Ishikawa (cell line): ENCODE measurements at regions not wholly inside any gene's neighbourhood (a gene's known extent, or its start where the extent isn't known, plus 50 kb on each side); places are given as distances from the start of the nearest gene placed in this dataset.

Experiments used
- CEBPB ChIP-seq: IDR thresholded peaks from 2 replicates; pipeline ENCODE4 v1.6.1; 2012
- CREB1 ChIP-seq: IDR thresholded peaks from 2 replicates; pipeline ENCODE4 v1.6.1; 2012; ENCODE audit warnings: low read depth
- EGR1 ChIP-seq: IDR thresholded peaks from 2 replicates; pipeline ENCODE4 v1.6.1; 2012
- EP300 ChIP-seq: IDR thresholded peaks from 2 replicates; pipeline ENCODE4 v1.6.1; 2012; ENCODE audit warnings: borderline replicate concordance
- MAX ChIP-seq: IDR thresholded peaks from 2 replicates; pipeline ENCODE4 v1.6.1; 2012
- REST ChIP-seq: IDR thresholded peaks from 2 replicates; pipeline ENCODE4 v1.6.1; 2012; ENCODE audit warnings: low read depth, mild to moderate bottlenecking
- TAF1 ChIP-seq: IDR thresholded peaks from 2 replicates; pipeline ENCODE4 v1.6.1; 2012; ENCODE audit warnings: low read depth, mild to moderate bottlenecking
- TCF12 ChIP-seq: IDR thresholded peaks from 2 replicates; pipeline ENCODE4 v1.6.1; 2012; ENCODE audit warnings: low read depth
- ZBTB7A ChIP-seq: IDR thresholded peaks from 2 replicates; pipeline ENCODE4 v1.6.1; 2012; ENCODE audit warnings: low read depth
- TF ChIP-seq, protein P1 (sequence below): IDR thresholded peaks from 2 replicates; pipeline ENCODE4 v1.6.1; 2012

DNA sequence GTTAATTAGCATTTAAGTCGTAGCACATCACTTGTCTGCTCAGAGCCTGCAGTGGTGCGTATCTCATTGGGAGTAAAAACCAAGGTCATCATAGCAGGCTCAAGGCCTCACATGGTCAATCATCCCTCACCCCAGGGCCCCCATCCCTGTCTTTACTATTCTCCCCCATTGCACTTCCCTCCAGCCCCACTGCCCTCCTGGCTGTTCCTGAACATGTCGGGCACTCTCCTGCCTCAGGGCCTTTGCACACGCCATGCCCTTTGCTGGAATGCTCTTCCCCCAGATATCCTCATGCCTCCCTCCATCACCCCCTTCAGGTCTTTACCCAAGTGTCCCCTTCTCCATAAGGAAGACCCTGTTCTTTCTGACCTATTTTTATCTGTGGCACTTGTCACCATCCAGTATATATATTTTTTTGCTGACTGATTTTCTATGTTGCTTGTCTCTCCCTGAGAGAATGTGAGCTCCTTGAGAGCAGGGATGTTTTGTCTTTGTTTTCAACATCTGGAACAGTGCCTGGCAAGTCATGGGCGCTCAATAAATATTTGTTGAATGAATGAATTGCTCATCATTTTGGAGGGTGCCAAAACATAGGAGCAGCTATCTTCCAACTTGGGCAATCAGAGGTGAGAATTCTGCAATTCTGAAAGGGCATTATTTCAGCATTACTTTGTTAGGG, 74.1 kb upstream of the POU3F1 start:
- TF ChIP-seq CREB1 (no peak), TCF12 (no peak), REST (no peak), CEBPB (no peak), EGR1 (no peak), ZBTB7A (no peak), MAX (no peak), EP300 (no peak), TAF1 (no peak)
- TF ChIP-seq, protein P1, sequence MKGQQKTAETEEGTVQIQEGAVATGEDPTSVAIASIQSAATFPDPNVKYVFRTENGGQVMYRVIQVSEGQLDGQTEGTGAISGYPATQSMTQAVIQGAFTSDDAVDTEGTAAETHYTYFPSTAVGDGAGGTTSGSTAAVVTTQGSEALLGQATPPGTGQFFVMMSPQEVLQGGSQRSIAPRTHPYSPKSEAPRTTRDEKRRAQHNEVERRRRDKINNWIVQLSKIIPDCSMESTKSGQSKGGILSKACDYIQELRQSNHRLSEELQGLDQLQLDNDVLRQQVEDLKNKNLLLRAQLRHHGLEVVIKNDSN, result no peak
